ENCODE measurements at regions not wholly inside any gene's neighbourhood (a gene's known extent, or its start where the extent isn't known, plus 50 kb on each side); places are given as distances from the start of the nearest gene placed in this dataset.

- TF ChIP-seq CTCF (IDR thresholded peaks at IDR 0.05), result no peak
Observed at GRCh38 chr5:127216898-127217675, 73.5 kb upstream of the MEGF10 start.

GRCh38 chr5:127223256-127223974 is 67.2 kb upstream of the MEGF10 start:
- TF ChIP-seq CTCF (IDR thresholded peaks at IDR 0.05), result no peak

- TF ChIP-seq CTCF (IDR thresholded peaks at IDR 0.05), result no peak
Observed at GRCh38 chr5:127227881-127228280, 62.7 kb upstream of the MEGF10 start.

DNA sequence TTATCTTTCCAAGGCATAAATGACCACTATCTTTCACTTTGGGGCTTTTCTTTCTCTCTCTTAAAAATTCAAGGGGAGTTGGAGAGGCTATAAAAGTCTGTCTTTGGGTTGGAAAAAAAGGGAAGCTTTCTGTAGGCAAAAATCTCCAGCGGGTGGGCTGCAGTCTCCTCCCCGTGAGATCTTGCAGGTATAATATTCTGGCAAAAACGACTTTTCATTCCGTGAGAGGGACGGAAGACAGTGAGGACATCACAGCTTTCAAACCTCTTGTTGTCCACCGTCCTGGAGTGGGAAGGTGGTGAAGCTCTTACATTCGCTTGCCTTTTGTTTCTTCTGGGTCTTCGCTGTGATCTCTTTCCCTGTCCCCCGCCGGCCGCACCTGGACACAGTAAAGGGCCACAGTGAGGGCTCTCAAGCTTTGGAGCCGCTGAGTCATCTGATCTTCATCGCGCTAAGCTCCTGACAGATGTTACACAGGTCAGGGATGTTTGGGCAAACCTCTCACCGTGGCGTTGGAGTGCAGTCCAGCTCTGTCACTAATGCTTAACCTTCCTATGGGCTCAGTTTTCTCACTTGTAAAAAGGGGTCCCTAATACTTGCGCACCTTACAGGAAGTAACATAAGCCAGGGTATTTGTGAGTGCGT is 61.9 kb upstream of the MEGF10 start:
- no peak for TF ChIP-seq CTCF (IDR thresholded peaks at IDR 0.05)

DNA sequence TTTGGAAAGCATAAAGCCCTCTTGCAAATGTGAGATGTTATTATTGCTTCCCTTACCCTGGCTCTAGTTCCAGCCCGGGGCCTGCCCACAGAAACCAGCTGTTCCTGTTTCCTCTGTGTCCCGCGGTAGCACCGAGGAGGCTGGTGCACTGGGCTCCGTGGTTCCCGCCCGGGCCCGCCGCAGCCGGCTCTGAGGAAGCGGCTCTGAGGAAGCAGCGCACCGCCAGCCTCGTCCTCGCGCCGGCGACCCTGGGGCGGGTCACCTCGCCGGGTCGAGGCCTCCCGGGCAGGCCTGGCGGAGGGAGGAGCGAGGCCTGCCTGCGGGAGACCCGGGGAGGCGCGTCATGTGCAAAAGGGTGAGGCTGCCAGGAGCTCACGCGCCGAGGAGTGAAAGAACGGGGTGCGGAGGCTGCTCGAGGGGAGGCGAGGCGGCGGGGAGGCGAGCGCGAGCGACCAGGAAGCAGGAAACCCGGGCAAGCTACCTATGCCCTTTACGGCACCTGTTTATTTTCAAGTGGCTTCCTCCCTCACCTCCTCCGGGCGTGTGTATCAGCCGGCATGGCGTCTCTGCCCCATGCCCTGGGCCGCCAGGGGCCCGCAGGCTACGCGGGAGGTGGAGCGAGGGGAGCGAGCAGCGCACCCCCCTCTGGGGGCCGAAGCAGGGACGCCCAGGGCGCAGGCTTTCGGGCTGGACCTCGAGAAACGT is 61.3 kb upstream of the MEGF10 start:
- TF ChIP-seq CTCF (IDR thresholded peaks at IDR 0.05), result no peak

GRCh38 chr5:127231118-127231517 is 59.5 kb upstream of the MEGF10 start:
- TF ChIP-seq CTCF (IDR thresholded peaks at IDR 0.05), result no peak

GRCh38 chr5:127233590-127233989 is 57.0 kb upstream of the MEGF10 start:
- TF ChIP-seq CTCF (IDR thresholded peaks at IDR 0.05), result no peak

All from LNCAP (cell line).